HG02610 (cell line): ENCODE measurements at regions not wholly inside any gene's neighbourhood (a gene's known extent, or its start where the extent isn't known, plus 50 kb on each side); places are given as distances from the start of the nearest gene placed in this dataset.

ENCODE experiments used
- ATAC-seq: cut with Tn5 transposase; IDR thresholded peaks from one replicate; pipeline ENCODE4 v1.9.1; 2021; ENCODE audit warnings: mild to moderate bottlenecking, moderate library complexity; ENCODE audit not compliant: unreplicated experiment

DNA sequence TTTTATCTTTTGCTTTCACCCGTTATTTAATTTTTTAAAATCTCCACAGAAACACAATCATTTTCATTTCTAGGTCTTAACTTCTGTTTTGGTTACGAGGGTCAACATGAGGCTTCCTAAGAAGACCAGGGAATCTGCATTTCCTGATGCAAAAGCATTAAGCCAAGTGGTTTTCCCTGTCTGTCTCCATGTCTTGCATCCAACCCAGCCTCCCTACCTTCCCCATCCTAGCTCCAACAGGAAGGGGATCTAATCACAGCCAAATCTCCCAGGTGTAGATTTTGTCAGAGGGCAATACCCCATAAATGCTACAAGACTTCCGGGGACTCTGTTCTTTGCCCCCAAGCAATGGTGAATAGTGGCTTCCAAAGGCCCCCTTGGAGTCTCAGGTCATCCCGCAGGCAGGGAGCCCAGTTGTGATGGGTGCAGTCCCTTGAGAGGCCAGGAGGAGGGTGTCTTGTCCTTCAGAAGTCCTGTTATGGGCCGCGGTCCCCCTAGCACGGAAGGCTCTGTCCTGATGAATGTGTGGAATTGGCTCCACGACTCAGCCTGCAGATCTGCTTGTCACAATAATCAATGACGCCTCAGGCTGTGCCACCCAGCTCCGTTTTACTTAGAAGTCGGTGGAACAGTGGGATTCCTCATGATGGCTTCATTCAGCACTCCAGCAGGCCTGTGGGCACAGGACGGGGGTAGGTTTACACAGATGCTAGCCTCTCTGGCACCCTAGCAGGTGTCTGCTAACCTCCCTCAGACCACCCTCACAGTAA is 141.1 kb downstream of the RGS9 start:
- ATAC-seq: no peak

DNA sequence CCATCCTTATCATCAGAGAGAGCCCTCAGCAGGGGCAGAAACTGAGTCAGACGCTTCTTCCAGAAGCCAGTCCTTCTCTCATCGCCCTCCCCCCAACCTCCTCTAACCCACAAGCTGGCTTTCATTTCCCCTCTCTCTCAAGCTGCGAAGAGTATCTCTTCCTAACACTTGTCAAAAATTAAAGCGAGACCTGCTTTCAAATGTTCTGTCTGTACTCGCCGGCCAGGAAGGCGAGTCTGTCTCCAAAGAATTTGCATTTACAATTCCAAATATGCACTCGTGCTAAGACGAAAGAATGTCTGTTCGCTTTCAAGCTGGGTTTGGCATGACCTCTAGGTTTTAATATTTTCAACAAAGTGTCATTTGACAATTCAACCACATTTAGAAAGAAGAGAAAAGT is 140.4 kb downstream of the RGS9 start:
- ATAC-seq: no peak
